HL-60/S4 treated with phorbol 12-myristate 13-acetate at 8.2 ng/mL for 4 days and 3 days (cell line): ENCODE measurements at regions not wholly inside any gene's neighbourhood (a gene's known extent, or its start where the extent isn't known, plus 50 kb on each side); places are given as distances from the start of the nearest gene placed in this dataset.
"Not testable (repeated sequence)": the region's sequence is repeated elsewhere in the genome, so short reads cannot be mapped to it uniquely, and the experiment has no call there.

Experiments used
- in situ Hi-C: fragments of 300-500 bp; cut with MboI; formaldehyde crosslinking; loops from 2 replicates; pipeline ENCODE4 v1.15.0; 2022; ENCODE audit warnings: low sequenced_read_pairs

DNA sequence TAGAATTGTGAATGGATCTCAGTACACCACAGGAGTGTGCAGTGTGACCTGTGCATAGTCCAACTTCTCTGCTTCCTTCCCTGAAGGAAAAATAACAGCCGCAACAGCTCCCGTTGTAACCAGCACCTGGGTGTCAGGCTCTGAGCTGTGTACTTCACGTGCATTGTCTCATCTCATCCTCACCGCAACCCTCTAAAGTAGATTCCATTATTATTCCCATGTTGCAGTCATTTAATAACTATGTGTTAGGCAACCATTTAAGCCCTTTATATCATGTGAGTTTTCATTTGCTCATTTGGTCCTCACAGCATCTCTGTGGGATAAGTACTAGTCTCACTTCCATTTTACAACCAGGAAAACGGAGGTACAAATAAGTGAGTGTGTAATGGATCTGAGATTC lies 247.0 kb upstream of the MAF start:
- in situ Hi-C loops = no loop called here

- in situ Hi-C loops = no loop called here
Measured at GRCh38 chr16:79847101-79847500, 246.6 kb upstream of the MAF start.

- in situ Hi-C loops = no loop called here
Measured at GRCh38 chr16:79845734-79846135, 245.2 kb upstream of the MAF start.

DNA sequence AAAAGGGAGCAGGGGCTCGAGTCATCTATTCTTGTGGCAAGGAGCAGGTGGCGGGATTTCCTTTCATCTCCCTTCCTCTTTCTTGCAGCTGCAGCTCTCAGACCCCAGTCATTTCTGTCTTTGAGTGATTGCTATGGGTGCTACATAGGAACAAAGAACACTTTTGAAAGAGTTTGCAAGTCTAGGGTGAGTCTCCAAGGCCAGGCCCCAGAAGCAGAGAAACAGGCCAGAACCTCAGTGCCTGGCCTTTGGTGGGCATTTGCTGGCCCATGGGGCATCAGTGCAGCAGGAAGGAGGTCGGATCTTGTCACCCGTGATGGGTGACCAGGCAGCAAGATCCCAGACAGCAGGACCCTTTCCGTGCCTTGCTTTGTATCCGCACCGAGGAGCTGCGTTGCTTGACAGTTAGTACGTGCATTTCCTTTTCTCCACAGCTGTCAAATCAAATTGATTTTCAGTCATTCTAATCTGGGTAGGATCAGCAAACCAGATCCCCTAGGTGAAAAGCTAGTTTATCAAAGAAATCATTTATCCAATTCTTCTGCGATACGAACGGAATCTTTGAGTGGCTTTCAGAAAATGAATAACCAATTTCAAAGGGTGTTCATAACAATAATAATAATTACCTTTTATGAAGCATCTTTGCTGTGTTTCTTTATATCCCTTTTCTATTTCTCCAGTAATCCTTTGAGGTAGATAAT lies 244.6 kb upstream of the MAF start:
- in situ Hi-C loops = no loop called here

DNA sequence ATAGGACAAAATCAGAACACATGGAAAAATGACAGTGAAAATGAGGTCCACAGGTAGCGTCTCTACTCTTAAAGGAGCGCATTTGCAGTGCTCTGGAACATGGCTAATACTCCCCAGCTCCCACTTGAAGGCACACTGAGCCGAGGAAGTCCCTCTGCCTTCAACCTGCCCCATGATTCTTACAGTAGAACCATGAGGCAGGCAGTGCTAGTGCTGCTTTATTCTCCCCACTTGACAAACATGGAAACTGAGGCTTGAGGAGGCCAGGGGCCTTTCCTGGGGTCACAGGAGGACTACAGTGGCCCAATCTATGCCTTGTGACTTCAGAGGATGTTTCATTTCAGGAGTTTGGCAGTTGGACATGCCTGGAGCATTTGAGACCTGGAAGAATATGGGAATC lies 244.1 kb upstream of the MAF start:
- in situ Hi-C loops = no loop called here

DNA sequence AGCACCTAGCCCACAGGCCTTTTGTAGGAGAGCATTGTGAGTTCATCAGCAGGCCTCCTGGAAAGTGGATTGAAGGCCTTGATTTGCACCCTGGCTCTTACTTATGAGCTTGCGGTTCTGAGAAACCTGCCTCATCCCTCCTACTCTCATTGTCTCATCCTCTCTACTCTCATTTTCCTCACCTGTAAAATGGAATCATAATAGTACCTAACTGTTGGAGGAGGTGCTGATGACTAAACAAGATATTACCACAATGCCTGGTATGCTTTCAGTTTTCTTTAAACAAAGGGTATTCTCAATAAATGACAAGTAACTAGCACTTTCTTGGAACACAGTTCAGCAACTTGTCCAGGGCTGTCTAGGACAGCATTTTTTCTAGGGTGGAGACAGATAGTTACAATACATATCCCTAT lies 243.1 kb upstream of the MAF start:
- in situ Hi-C loops = no loop called here

DNA sequence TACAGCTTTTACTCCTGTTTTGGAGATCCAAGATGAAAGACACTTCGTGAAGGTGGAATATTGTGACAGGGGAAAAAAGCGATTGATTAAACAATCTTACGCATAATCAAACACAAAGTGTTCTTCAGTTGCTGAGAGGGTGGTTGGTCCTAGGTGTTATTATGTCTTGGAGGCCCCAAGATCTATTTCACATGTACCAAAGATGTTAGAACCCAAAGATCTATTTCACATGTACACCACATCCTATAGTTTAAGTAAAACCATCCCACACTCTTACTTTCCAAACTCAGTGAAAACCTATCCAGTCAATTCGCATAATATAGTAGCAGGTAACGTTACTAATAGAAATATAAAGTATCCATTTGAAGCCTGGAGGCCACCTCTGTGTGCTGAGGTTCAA lies 242.6 kb upstream of the MAF start:
- in situ Hi-C loops = no loop called here

- in situ Hi-C loops = no loop called here
Measured at GRCh38 chr16:79842197-79842596, 241.7 kb upstream of the MAF start.

DNA sequence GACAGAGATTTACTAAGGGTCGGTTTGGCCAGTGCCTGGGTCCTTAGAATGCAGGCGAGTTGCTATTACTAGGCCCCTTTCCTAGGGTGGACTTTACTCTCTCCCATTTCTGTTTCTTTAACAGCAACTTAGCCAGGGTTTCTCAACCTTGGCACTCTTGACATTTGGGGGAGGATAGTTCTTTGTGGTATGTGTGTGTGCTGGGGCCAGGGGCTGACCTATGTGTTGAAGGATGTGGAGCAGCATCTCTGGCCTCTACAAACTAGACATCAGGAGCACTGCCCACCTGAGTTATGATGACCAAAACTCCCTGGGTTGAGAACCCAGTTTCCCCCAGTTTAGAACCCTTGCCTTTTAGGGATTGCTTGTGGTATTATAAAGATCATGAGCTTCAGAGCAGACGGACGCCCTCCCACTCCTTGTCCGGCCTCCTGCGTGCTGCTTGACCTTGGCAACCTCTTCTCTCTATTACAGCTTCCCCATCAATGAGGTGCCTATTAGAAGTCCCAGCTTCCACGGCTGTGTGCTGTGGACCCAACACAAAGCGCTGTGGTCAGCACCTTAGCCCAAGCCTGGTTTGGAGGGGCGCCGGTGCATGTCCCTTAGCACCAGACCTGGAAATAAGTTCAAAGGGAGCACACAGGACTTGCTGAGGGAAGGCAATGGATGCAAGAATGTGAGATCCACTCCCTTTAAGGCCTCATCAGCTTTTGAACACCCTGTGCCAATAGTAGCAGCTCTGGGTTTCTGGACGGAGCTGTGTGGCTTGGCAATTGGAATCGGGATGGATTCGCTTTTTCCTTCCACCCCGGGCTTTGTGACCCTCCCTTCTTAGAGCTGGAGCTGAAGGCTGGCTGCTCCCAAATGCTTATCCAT lies 239.2 kb upstream of the MAF start:
- in situ Hi-C loops = no loop called here

GRCh38 chr16:79838496-79839259 lies 238.1 kb upstream of the MAF start:
- in situ Hi-C loops = no loop called here

GRCh38 chr16:79836144-79836543 lies 235.6 kb upstream of the MAF start:
- in situ Hi-C loops = no loop called here

GRCh38 chr16:79835194-79835593 lies 234.7 kb upstream of the MAF start:
- in situ Hi-C loops = no loop called here

- in situ Hi-C loops = no loop called here
Measured at GRCh38 chr16:79834720-79835119, 234.2 kb upstream of the MAF start.

DNA sequence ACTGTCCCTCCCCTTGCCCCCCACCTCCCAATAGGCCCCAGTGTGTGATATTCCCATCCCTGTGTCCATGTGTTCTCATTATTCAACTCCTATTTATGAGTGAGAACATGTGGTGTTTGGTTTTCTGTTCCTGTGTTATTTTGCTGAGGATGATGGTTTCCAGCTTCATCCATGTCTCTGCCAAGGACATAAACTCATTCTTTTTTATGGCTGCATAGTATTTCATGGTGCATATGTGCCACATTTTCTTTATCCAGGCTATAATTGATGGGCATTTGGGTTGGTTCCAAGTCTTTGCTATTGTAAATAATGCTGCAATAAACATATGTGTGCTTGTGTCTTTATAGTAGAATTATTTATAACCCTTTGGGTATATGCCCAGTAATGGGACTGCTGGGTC lies 233.5 kb upstream of the MAF start:
- in situ Hi-C loops = not testable (repeated sequence)

GRCh38 chr16:79833559-79833958 lies 233.0 kb upstream of the MAF start:
- in situ Hi-C loops = no loop called here

DNA sequence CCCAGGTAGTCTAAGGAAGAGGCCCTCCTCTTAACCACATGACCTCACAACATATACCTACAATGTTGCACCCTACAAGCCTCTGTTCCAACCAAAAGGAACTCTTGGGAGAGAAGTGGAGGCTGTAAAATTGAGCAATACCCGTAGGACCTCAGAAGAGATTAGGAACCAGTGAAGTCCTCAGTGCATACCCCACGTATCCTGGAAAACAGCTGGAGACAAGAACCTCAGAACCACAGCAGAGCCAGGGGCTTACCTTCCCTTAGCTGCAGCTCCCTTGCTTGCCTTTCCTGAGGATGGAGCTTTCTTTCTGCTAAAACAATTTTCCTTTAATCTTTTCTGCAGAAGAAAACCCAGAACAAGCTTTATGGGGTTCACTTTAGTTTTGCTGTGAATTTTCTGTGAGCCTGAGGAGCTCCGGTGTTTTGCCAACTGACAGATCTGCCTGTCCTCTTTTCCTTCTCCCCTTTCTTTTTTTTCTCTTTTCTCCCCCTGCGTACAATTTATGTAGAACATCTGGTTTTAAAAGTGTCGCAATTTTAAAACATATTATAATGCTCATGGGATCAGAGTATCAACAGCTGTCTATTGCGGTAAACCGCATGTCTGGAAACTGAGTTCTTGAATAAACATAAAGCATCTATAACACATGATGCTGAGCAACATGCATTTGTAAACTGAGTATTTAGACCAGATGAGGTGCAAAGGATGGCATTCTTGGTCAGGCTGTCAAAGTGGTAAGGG lies 226.4 kb upstream of the MAF start:
- in situ Hi-C loops = no loop called here

DNA sequence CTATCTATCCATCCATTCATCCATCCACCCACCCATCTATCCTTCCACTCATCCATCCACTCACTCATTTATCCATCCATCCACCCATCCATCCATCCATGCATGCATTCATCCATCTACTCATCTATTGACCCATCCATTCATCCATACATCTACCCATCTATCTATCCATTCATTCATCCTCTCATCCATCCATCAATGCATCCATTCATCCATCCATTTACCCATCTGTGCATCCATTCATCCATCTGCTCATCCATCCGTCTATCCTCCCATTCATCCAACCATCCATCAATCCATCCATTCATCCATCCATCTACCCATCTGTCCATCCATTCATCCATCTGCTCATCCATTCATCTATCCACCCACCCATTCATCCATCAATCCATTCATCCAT lies 224.5 kb upstream of the MAF start:
- in situ Hi-C loops = no loop called here

DNA sequence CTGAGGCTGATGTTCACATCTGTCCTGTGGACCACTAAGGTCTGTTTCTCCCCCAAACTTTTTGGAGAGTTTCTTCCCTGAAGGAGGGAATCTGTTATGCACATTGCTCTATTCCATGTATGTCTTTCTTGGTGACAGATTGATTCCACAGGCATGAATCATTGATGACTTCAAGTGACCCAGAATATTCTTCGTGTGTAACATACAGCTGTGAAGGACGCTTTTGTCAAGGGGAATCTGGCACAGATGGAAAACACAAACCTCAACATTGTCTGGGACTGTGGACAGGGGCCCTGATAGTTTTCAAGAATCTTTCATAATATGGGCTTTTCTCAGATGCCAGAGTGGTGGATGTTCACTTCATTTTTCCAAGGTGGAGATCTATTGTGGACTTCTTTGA lies 223.1 kb upstream of the MAF start:
- in situ Hi-C loops = no loop called here

DNA sequence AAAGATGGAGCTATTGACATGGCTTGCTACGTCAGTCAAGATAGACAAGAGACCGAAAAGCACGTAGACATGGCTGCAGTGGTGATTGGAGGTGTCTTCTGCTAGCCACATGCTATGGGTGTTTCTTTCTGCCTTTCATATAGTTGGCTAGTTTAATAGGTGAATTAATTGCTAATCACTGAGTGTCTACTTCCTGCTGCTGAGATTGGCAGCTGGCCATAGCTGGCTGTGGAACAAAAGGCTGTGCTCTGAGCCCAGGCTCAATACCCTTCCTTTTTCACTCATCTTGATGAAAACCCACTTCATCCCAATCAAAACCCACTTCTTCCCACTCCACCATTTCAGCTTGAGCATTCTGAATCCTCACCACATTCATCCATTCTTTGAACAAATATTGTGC lies 221.4 kb upstream of the MAF start:
- in situ Hi-C loops = no loop called here

- in situ Hi-C loops = no loop called here
Measured at GRCh38 chr16:79816081-79816497, 215.6 kb upstream of the MAF start.

- in situ Hi-C loops = no loop called here
Measured at GRCh38 chr16:79815049-79815448, 214.5 kb upstream of the MAF start.
